Natural killer cell treated with Interleukin-12 subunit alpha and Interleukin-12 subunit beta and Interleukin-15 and Interleukin-18, amount 100 ng/mL, for 72 hours (primary cell): ENCODE measurements at regions not wholly inside any gene's neighbourhood (a gene's known extent, or its start where the extent isn't known, plus 50 kb on each side); places are given as distances from the start of the nearest gene placed in this dataset.

Experiments used
- ATAC-seq, 2 donors: fragments of 150-1000 bp; cut with Tn5 transposase in 1 of 2; sonication (Bioruptor Pico), chemical (Tn5 transposase) in 1 of 2; 2 replicates each; pipeline ENCODE4 v1.10.0; 2021
- DNase-seq: peaks from one replicate; pipeline ENCODE4 v3.0.0; 2022; ENCODE audit warnings: low spot score
- H3K27ac Mint-ChIP-seq, 2 donors: 1 replicate in 1 of 2; 2 replicates in 1 of 2; pipeline ENCODE4 v1.8.0; 2022; ENCODE audit warnings: mixed read lengths in 2 of 2, mild to moderate bottlenecking in 1 of 2, moderate library complexity in 1 of 2
- H3K27me3 Mint-ChIP-seq, 2 donors: 1 replicate in 1 of 2; 2 replicates in 1 of 2; pipeline ENCODE4 v1.8.0; 2022; ENCODE audit warnings: mixed read lengths in 2 of 2
- H3K36me3 Mint-ChIP-seq: one replicate; pipeline ENCODE4 v1.8.0; 2022; ENCODE audit warnings: mixed read lengths
- H3K4me1 Mint-ChIP-seq, 2 donors: 1 replicate in 1 of 2; 2 replicates in 1 of 2; pipeline ENCODE4 v1.8.0; 2022; ENCODE audit warnings: low read depth in 2 of 2, mixed read lengths in 2 of 2, mild to moderate bottlenecking in 1 of 2
- H3K4me3 Mint-ChIP-seq: one replicate; pipeline ENCODE4 v1.8.0; 2022; ENCODE audit warnings: mixed read lengths
- H3K9me3 Mint-ChIP-seq: 2 replicates; pipeline ENCODE4 v1.8.0; 2022; ENCODE audit warnings: mixed read lengths

DNA sequence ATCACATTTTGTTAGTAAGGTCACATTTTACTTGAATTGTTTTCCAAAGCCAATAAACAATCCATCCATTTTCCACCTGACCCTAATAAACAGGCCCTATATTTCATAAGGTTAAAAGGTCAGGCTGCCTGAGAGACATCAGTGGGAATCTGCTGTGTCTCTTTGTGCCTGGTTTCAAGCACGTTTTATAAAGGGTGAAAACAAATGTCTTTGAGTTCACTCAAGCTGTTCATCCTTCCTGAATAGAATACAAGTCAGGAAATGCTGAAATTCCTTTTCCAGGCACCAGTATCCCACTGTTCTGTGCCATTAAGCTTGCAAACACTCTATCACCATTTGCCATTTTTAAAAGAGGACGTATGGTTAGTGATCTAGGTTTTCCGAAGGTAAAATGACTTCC lies 67.5 kb upstream of the SPATA13 start:
- Mint-ChIP-seq H3K4me3 (no peak overlapping the region), H3K4me1 (peaks cover 18% of the 10 kb centered on the region in 2 donors), H3K27ac (no peak overlapping the region), H3K9me3 (no peaks in the 10 kb centered on the region), H3K27me3 (peaks cover 0 to 6% of the 10 kb centered on the region in 2 donors), H3K36me3 (no peaks in the 10 kb centered on the region)
- no peak for DNase-seq
- no peak for ATAC-seq

DNA sequence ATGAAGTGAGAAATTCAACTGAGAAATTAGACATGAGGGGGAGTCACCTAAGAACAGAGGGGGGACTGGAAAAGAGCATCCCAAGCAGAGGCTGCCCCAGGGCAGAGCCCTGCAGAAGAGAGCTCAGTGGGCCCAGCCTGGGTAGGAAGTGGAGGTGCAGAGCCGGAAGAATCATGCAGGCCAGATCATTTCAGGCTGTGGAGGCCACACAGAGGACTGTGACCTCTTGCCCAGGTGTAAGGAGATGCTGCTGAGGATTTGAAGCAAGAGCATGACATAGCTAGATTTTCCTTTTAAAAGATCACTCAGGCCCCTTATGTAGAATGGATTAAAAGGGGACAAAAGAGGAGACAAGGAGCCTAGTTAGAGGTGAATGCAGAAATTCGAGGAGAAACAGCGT lies 63.9 kb upstream of the SPATA13 start:
- Mint-ChIP-seq H3K4me1 (peaks cover 12 to 20% of the 10 kb centered on the region in 2 donors), H3K9me3 (no peaks in the 10 kb centered on the region), H3K27ac (peak overlapping the region in 1 of 2 donors; percentile 65), H3K27me3 (peaks cover 10 to 12% of the 10 kb centered on the region in 2 donors), H3K36me3 (no peaks in the 10 kb centered on the region), H3K4me3 (peak overlapping the region; percentile 75)
- no peak for ATAC-seq
- no peak for DNase-seq

DNA sequence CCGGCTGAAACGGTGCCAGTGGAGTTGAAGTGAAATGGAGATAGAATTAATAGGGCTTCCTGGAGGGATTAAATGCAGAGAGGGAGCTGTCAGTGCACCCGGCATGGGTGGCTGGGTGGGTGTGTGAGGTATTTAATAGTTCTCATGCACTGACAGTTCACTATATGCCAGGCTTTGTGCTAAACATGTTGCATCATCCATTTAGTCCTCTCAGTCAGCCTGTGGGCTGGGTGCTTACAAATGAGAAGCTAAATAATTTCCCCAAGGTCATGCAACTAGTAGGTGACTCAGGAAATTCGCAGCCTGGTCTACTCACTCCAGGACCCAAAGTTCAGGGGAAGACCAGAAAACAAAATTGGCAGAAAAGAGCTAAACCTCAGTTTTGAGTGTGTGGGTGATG lies 63.5 kb upstream of the SPATA13 start:
- Mint-ChIP-seq H3K27me3 (peaks cover 12% of the 10 kb centered on the region in 2 donors), H3K4me3 (peak overlapping the region; percentile 75), H3K36me3 (no peaks in the 10 kb centered on the region), H3K27ac (peak overlapping the region; percentile 65 to 77), H3K9me3 (no peaks in the 10 kb centered on the region), H3K4me1 (peaks cover 12 to 20% of the 10 kb centered on the region in 2 donors)
- ATAC-seq, result peak; percentile 74 to 88
- no peak for DNase-seq

DNA sequence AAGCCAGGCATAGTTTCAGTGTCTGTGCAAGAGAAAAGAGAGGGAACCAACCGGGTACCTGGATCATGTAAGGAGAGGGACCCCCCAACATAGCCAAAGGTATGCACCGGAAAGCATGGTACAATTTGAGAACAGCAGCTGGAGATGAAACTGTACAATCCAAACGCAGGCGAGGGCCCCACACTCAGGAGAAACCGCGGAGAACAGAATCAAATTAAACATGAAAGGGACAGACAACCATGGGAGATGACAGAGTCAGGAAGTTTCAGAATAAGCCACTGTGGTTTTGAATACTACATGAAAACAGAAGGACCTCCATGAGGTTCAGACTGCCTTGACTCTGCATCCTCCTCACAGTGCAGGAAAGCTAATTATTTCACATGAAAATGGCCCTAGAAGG lies 62.9 kb upstream of the SPATA13 start:
- Mint-ChIP-seq H3K27ac (peak overlapping the region; percentile 65 to 77), H3K9me3 (no peaks in the 10 kb centered on the region), H3K4me1 (peaks cover 12 to 20% of the 10 kb centered on the region in 2 donors), H3K4me3 (peak overlapping the region; percentile 75), H3K27me3 (peaks cover 12% of the 10 kb centered on the region in 2 donors), H3K36me3 (no peaks in the 10 kb centered on the region)
- ATAC-seq, result peak; percentile 62 to 78
- DNase-seq, result no peak

DNA sequence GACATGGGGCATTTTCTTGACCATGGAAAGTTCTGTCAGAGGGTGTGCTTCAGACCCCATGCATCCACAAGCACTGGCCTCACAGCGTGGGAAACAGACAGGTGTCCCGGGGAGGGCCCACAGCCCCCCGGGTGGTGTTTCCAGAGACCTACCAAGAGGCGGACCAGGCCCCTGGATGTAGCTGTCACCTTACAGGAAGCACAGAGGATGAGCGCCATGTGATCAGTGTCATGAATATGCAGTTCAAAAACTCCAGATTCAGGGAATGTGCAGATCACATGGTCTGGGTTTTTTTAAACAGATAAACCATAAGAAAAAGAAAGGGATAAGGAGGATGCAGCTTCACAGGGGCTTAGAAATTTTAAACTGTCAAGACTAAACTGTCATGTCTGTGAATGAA lies 61.0 kb upstream of the SPATA13 start:
- H3K4me3 Mint-ChIP-seq, result no peak overlapping the region
- DNase-seq (no peak), ATAC-seq (no peak)
- H3K4me1 Mint-ChIP-seq, result peaks cover 12 to 20% of the 10 kb centered on the region in 2 donors
- no peaks in the 10 kb centered on the region for H3K9me3 Mint-ChIP-seq
- H3K27ac Mint-ChIP-seq, result no peak overlapping the region
- H3K27me3 Mint-ChIP-seq, result peaks cover 12% of the 10 kb centered on the region in 2 donors
- H3K36me3 Mint-ChIP-seq, result no peaks in the 10 kb centered on the region

- Mint-ChIP-seq H3K36me3 (no peaks in the 10 kb centered on the region), H3K27me3 (peaks cover 12 to 16% of the 10 kb centered on the region in 2 donors), H3K9me3 (no peaks in the 10 kb centered on the region), H3K4me1 (peaks cover 12 to 20% of the 10 kb centered on the region in 2 donors), H3K27ac (no peak overlapping the region), H3K4me3 (no peak overlapping the region)
- DNase-seq, result no peak
- ATAC-seq, result no peak
These were observed 60.3 kb upstream of the SPATA13 start for GRCh38 chr13:24100188-24100587.

DNA sequence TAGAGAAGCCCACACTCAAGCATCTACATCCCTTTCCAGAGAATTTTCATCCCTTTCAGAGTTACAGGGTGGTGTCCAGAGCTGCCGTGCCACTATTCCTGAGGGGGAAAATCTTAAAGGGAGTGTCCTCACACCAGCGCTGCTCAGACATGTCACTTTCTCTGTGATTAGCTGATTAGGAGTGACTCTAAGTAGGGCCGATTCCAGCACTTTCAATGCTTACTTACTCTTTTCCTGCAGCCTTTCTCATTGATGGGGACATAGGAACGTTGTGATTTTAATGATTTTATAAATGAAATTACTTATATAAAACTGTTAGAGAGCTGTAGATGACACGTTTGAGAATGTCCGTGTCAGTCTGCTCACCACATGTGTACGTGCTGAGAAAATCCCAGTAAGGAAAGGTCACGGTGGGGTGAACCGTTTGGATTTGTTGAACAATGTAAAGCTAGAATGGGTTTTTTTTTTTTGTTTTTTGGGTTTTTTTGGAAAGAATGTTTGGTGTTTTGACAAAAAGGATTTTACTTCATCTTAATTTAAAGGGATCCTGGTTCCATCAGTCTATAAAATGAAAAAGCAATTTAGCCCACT lies 56.6 kb upstream of the SPATA13 start:
- ATAC-seq (no peak), DNase-seq (no peak)
- no peaks in the 10 kb centered on the region for H3K4me1 Mint-ChIP-seq
- no peak overlapping the region for H3K27ac Mint-ChIP-seq
- no peak overlapping the region for H3K4me3 Mint-ChIP-seq
- H3K9me3 Mint-ChIP-seq, result no peaks in the 10 kb centered on the region
- H3K27me3 Mint-ChIP-seq, result peaks cover 12 to 14% of the 10 kb centered on the region in 2 donors
- no peaks in the 10 kb centered on the region for H3K36me3 Mint-ChIP-seq

DNA sequence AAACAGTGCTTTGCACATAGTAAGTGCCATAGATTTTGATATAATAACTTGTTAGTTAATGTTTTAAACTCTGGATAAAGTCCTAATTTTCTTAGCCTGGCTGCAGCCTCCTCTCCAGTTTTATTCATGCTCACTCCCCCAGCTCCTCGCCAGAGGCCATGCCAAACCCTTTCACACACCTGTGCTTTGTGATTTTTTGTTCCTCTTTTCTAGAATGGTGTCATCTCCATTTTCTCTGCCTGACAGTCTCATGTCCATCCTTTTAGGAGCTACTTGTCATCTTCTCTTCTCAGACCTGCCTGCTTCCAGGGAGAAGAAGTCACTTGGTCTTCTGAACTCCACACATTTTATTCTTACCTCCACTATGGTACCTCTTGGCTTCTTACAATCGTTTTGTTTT lies 55.8 kb upstream of the SPATA13 start:
- no peak for ATAC-seq
- Mint-ChIP-seq H3K27me3 (peaks cover 12 to 14% of the 10 kb centered on the region in 2 donors), H3K4me3 (no peak overlapping the region), H3K4me1 (no peaks in the 10 kb centered on the region), H3K36me3 (no peaks in the 10 kb centered on the region), H3K9me3 (no peaks in the 10 kb centered on the region), H3K27ac (no peak overlapping the region)
- DNase-seq, result no peak

DNA sequence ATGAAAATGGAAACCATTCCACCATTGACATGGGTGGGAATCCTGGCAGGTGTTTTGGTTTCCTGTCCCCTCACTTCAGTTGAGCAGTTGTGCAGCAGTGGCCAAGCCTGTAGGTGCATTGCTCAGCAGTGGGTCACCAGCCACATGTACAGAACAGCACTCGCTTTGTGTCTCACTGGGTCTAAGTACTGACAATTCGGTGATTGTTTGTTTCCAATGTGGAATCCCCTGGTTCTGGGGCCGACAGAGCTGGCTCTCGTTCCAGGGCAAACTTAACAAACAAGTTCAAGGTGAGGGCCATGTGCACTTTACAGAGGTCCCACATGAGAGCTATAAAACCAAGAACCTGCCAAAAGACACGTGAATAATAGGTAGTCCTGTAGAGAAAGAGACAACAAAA lies 54.1 kb upstream of the SPATA13 start:
- DNase-seq, result no peak

GRCh38 chr13:24107955-24108614 lies 52.4 kb upstream of the SPATA13 start:
- no peaks in the 10 kb centered on the region for H3K36me3 Mint-ChIP-seq

More for the DNA sequence above, 54.1 kb upstream of the SPATA13 start:
- no peak overlapping the region for H3K4me3 Mint-ChIP-seq
- ATAC-seq, result no peak
- no peaks in the 10 kb centered on the region for H3K9me3 Mint-ChIP-seq
- no peaks in the 10 kb centered on the region for H3K36me3 Mint-ChIP-seq
- peaks cover 0 to 10% of the 10 kb centered on the region in 2 donors for H3K27me3 Mint-ChIP-seq
- no peaks in the 10 kb centered on the region for H3K4me1 Mint-ChIP-seq
- no peak overlapping the region for H3K27ac Mint-ChIP-seq

DNA sequence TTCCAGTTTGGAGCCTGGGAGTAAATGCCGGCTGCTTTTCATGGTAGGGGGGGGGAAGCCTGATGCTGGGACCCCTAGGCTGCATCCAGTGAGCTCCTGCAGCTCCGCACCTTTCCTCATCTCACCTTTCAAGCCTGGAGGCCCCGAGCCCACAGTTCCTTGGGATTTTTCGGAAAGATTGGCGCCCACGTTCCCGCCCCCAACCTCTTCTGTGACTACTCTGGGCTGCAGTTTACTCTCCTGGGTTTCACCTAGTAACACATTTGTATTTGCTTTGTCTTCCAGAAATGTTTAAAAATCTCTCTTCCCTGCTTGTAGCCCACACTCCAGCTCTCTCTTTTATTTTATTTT lies 51.9 kb upstream of the SPATA13 start:
- Mint-ChIP-seq H3K27ac (no peak overlapping the region), H3K4me3 (no peak overlapping the region), H3K4me1 (no peaks in the 10 kb centered on the region), H3K36me3 (no peaks in the 10 kb centered on the region), H3K27me3 (peaks cover 14 to 16% of the 10 kb centered on the region in 2 donors), H3K9me3 (no peaks in the 10 kb centered on the region)
- ATAC-seq (no peak), DNase-seq (no peak)

More at GRCh38 chr13:24107955-24108614, 52.4 kb upstream of the SPATA13 start:
- DNase-seq (no peak), ATAC-seq (no peak)
- no peak overlapping the region for H3K4me3 Mint-ChIP-seq
- H3K27me3 Mint-ChIP-seq, result peaks cover 14 to 16% of the 10 kb centered on the region in 2 donors
- no peaks in the 10 kb centered on the region for H3K4me1 Mint-ChIP-seq
- no peaks in the 10 kb centered on the region for H3K9me3 Mint-ChIP-seq
- H3K27ac Mint-ChIP-seq, result no peak overlapping the region

GRCh38 chr13:24110011-24110410 lies 50.5 kb upstream of the SPATA13 start:
- no peaks in the 10 kb centered on the region for H3K9me3 Mint-ChIP-seq
- H3K4me1 Mint-ChIP-seq, result no peaks in the 10 kb centered on the region
- no peak overlapping the region for H3K27ac Mint-ChIP-seq
- DNase-seq, result no peak
- no peaks in the 10 kb centered on the region for H3K36me3 Mint-ChIP-seq
- H3K4me3 Mint-ChIP-seq, result no peak overlapping the region
- no peak for ATAC-seq
- H3K27me3 Mint-ChIP-seq, result peaks cover 12 to 14% of the 10 kb centered on the region in 2 donors
